ENCODE measurements at regions not wholly inside any gene's neighbourhood (a gene's known extent, or its start where the extent isn't known, plus 50 kb on each side); places are given as distances from the start of the nearest gene placed in this dataset.

GRCh38 chr2:234193977-234194563, 143.6 kb downstream of the SPP2 start:
- no peak for TF ChIP-seq JUN (IDR thresholded peaks at IDR 0.05; ENCODE audit: borderline replicate concordance, insufficient read depth, insufficient read length, low read depth)
- TF ChIP-seq CTCF (IDR thresholded peaks at IDR 0.05; ENCODE audit: extremely low read depth in 1 of 2, insufficient read depth in 1 of 2, low read depth in 1 of 2, low read length in 2 of 2): no peak
- no peak for TF ChIP-seq POLR2A (IDR thresholded peaks at IDR 0.05; ENCODE audit: low read depth, low read length)
- TF ChIP-seq POLR2AphosphoS5 (IDR thresholded peaks at IDR 0.05; ENCODE audit: insufficient read depth, low read depth, low read length): no peak
- TF ChIP-seq EZH2 (IDR thresholded peaks at IDR 0.05; ENCODE audit: borderline replicate concordance, low read depth, low read length, severe bottlenecking): no peak
- no peak for TF ChIP-seq MAX (IDR thresholded peaks at IDR 0.05; ENCODE audit: insufficient read depth, insufficient read length)
- TF ChIP-seq FOS (IDR thresholded peaks at IDR 0.05; ENCODE audit: borderline replicate concordance, insufficient read depth, low read length): no peak
- no peak for TF ChIP-seq MYC (IDR thresholded peaks at IDR 0.05; ENCODE audit: low read depth, low read length)
- TF ChIP-seq GATA2 (IDR thresholded peaks at IDR 0.05; ENCODE audit: insufficient read depth, insufficient read length, low read depth, low read length): no peak
